Activated CD8-positive, alpha-beta memory T cell treated with anti-CD3 and anti-CD28 coated beads, Interleukin-2, amount 10 ng/mL, durations not matched to agents 7 days and 5 days (primary cell): ENCODE measurements at regions not wholly inside any gene's neighbourhood (a gene's known extent, or its start where the extent isn't known, plus 50 kb on each side); places are given as distances from the start of the nearest gene placed in this dataset.
"Not testable (repeated sequence)": the region's sequence is repeated elsewhere in the genome, so short reads cannot be mapped to it uniquely, and the experiment has no call there.

Experiments
- ATAC-seq: fragments of 150-1000 bp; cut with Tn5 transposase; one replicate; pipeline ENCODE4 v1.10.0; 2021; ENCODE audit warnings: moderate library complexity
- CTCF ChIA-PET: fragments of 350-600 bp; sonication (Branson Sonifier 250); formaldehyde crosslinking; loops from one replicate; lab custom pipeline; 2021; ENCODE audit warnings: antibody characterized with exemption; lab: Charles Lee
- DNase-seq: peaks from one replicate; pipeline ENCODE4 v3.0.0-alpha.2; 2020
- H3K27ac Mint-ChIP-seq: one replicate; pipeline ENCODE4 v1.8.0; 2021; ENCODE audit warnings: mild to moderate bottlenecking, mixed read lengths
- H3K27me3 Mint-ChIP-seq: one replicate; pipeline ENCODE4 v1.8.0; 2021; ENCODE audit warnings: mixed read lengths
- H3K36me3 Mint-ChIP-seq: one replicate; pipeline ENCODE4 v1.8.0; 2021; ENCODE audit warnings: mild to moderate bottlenecking, mixed read lengths
- H3K4me1 Mint-ChIP-seq: one replicate; pipeline ENCODE4 v1.8.0; 2021; ENCODE audit warnings: mixed read lengths
- H3K4me3 Mint-ChIP-seq: one replicate; pipeline ENCODE4 v1.8.0; 2021; ENCODE audit warnings: mild to moderate bottlenecking, moderate library complexity, mixed read lengths
- H3K9me3 Mint-ChIP-seq: one replicate; pipeline ENCODE4 v1.8.0; 2022; ENCODE audit warnings: low read depth, mixed read lengths

DNA sequence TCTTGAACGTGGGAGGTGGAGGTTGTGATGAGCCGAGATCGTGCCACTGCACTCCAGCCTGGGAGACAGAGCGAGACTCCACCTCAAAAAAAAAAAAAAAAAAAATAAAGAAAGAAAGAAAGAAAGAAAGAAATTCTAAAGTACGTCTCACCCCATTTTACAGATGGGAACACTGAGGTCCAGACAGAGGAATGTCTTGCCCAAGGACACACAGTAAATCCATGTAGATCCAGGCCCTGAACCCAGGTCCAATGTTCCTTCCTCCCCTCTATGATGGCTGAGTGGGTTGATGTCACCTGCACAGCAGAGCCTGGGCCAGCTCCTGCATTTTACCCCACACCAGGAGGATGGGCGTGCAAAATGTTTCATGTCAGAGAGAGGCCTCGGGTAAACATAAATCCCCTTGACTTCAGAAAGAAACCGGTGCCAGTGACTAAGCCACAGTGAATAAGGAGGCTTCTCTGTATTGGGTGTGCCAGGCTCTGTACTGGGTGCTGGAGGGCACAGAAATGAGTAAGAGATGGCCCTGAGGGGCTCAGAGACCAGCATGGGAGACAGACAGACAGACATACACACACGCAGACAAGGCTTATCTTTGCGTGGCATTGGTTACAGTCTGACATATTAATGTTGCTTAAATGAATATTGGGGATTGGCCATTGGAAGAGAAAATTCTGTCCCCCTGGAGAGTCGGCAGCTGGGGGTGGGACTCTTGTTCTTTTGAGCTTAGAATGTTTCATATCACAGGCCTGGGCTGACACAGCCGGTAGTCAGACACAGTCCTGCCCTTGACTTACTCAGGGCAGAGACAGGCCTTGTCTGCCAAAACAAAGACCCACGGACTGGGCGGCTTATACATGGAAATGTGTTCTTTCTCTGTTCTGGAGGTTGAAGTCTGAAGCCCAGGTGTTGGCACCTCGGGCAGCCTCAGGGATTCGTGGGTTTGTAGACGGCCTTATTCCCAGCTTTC is 105.4 kb downstream of the MIAT start:
- H3K36me3 Mint-ChIP-seq = peaks cover 4% of the 10 kb centered on the region
- DNase-seq (no peak), ATAC-seq (no peak)
- H3K27ac Mint-ChIP-seq = no peak overlapping the region
- H3K4me3 Mint-ChIP-seq = no peak overlapping the region
- peaks cover 15% of the 10 kb centered on the region for H3K4me1 Mint-ChIP-seq
- no peaks in the 10 kb centered on the region for H3K27me3 Mint-ChIP-seq
- CTCF ChIA-PET = no interaction called here
- H3K9me3 Mint-ChIP-seq = peaks cover 2% of the 10 kb centered on the region

DNA sequence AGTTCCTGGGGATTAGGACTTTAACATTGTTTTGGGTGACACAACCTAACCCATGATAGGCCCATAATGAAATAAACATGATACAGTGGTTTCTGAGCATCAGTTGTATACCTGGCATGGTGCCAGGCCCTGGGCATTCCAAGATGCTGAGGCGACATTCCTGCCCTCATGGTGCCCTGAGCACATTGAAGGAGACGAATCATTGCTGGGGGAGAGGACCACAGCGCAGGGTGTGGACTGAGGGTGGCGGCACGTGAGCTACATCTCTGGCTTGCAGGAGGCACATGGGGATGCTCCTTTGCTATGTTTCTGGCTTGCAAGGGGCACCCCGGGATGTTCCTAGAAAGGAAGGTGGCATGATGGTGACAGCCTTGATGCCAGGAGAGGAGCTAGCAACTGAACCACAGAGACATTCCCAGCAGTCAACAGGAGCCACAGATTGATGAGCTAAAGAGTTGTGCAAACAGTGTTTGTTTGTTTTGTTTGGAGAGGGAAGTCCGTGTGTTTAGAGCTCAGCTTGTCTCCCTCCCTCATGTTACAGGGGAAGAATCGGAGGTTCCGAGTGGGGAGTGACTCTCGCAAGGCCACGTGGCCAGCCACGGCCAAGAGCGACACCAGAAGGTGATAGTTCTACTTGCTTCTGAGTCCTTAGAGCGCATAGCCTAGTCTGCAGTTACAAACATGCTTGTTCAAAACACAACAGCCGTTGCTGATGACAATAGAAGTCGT is 106.4 kb downstream of the MIAT start:
- H3K9me3 Mint-ChIP-seq = peaks cover 2% of the 10 kb centered on the region
- no peak for DNase-seq
- no peak overlapping the region for H3K4me3 Mint-ChIP-seq
- peaks cover 4% of the 10 kb centered on the region for H3K36me3 Mint-ChIP-seq
- peaks cover 15% of the 10 kb centered on the region for H3K4me1 Mint-ChIP-seq
- no peaks in the 10 kb centered on the region for H3K27me3 Mint-ChIP-seq
- ATAC-seq = no peak
- CTCF ChIA-PET = no interaction called here
- no peak overlapping the region for H3K27ac Mint-ChIP-seq

DNA sequence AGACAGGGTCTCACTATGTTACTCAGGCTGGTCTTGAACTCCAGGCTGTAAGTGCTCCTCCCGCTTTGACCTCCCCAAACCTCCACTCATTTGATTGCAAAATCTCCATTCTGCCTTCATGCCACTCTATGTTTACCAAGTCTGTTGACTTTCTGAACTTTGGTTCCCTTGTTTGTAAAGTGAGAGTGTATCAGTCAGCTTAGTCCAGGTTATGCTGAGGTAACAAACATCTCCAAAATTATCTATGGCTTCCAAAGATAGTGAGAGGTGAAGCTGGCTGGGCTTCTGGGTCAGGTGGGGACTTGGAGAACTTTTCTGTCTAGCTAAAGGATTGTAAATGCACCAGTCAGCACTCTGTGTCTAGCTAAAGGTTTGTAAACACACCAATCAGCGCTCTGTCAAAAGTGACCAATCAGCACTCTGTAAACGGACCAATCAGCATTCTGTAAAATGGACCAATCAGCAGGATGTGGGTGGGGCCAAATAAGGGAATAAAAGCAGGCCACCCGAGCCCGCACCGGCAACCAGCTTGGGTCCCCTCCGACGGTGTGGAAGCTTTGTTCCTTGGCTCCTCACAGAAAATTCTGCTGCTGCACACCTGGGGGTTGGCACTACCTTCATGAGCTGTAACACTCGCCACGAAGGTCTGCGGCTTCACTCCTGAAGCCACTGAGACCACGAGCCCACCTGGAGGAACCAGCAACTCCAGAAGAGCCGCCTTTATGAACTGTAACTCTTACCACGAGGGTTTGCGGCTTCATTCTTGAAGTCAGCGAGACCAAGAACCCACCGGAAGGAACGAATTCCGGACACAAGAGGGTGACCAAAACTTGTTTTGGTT is 109.3 kb downstream of the MIAT start:
- Mint-ChIP-seq H3K36me3 (peaks cover 4% of the 10 kb centered on the region), H3K27me3 (no peaks in the 10 kb centered on the region), H3K27ac (no peak overlapping the region), H3K4me1 (peaks cover 15% of the 10 kb centered on the region), H3K9me3 (peaks cover 2% of the 10 kb centered on the region), H3K4me3 (no peak overlapping the region)
- CTCF ChIA-PET = interaction anchor here (0.7 kb wide), 1 partner anchor 10 kb away, joined by 3 read pairs; no protein-coding TSS in a partner anchor
- DNase-seq (peak; percentile 58), ATAC-seq (peak; percentile 6)

DNA sequence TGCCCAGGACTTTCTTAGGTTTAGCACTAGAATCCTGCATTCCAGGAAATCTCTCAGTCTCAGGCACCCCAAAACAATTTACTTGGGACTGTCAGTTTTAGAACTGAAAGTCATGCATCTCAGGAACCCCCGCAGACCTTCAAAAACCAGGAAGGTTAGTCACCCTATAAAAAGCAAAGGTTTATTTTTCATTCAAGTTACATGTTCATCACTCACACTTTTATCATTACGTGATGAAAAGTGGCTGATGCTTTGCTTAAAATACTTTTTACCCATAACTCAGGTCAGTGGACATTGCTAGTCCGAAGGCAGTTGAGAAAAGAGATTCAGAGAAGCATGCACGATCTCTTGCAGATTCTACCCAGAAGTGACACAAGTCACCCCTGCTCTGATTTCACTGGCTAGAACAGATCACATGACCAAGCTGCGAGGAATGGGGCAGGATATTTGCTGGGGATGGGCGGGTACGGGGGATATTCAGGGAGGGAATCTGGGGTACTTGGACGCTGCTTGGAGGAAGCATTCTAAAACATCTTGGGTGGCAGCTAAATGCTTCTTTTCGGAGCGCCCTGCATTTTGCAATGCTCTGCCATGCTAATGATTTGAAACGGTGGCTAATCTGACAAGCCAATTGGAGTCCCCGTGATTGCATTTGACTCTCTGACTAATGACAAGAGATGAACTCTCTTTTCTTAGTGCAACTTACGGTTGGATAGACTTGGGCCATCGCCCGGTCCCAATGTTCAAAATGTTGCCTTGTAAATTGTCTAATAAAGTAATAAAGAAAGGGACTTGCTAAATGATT is 110.2 kb downstream of the MIAT start:
- Mint-ChIP-seq H3K4me3 (no peak overlapping the region), H3K27me3 (no peaks in the 10 kb centered on the region), H3K4me1 (peaks cover 15% of the 10 kb centered on the region), H3K27ac (no peak overlapping the region), H3K9me3 (peaks cover 2% of the 10 kb centered on the region), H3K36me3 (peaks cover 4% of the 10 kb centered on the region)
- DNase-seq (no peak), ATAC-seq (no peak)
- CTCF ChIA-PET = no interaction called here

DNA sequence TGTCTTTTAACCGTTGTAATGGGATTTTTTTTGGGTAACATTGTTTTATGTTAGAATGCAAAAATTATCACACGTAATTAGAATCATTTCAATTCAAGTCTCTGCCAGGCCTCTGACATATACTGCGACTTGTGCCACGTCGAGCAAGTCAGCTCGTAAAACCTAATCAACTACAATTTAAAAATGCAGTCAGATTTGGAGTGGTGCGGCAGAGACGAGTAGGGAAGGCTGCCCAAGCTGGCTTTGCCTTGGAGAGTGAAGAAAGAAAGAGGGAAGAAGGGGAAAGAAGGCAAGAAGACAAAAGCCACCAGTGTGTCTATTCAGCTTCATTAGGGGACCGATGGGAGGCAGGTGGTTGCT is 110.7 kb downstream of the MIAT start:
- Mint-ChIP-seq H3K27me3 (no peaks in the 10 kb centered on the region), H3K27ac (no peak overlapping the region), H3K9me3 (peaks cover 2% of the 10 kb centered on the region), H3K4me1 (peaks cover 15% of the 10 kb centered on the region), H3K36me3 (peaks cover 4% of the 10 kb centered on the region), H3K4me3 (no peak overlapping the region)
- CTCF ChIA-PET = no interaction called here
- no peak for DNase-seq
- no peak for ATAC-seq

DNA sequence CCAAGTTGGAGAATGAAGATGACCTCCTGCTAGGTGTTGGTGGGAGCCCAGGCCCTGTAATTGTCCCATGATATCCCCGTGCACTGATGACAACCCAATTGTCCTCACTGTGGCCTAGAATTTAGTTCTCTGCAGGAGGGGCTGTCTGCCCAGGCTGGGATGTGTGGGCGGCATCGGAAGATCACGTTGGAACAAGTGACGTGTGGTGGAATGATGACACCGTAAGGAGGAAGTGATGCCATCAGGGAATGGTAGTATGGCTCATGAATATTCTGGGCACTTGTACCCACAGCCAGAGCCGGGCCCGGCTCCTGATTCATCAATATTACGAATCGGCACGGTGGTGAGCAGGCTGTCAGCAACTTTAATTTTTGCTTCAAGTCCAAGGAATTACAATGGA is 111.6 kb downstream of the MIAT start:
- no peak for ATAC-seq
- CTCF ChIA-PET = interaction anchor here (1.6 kb wide), 1 partner anchor 16 kb away, joined by 3 read pairs; no protein-coding TSS in a partner anchor
- H3K27ac Mint-ChIP-seq = no peak overlapping the region

DNA sequence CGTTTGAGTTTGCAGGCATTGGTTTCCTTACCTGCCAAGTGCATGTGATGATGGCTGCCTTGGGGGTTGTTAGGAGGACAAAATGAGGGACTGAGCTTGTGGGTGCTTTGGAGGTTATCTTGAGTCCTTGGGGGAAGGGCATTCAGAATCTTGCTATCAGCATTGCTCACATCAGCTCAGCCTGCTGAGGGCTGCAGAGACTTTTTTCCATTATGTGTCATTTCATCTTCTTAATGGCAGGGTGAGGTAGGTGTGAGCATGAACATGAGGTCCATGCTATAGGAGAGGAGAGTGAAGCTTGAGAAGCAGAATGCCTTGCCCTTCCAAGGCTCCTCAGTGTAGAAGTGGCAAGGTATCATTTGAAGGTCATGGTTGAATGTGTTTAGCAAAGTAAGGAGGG is 112.3 kb downstream of the MIAT start:
- Mint-ChIP-seq H3K36me3 (peaks cover 4% of the 10 kb centered on the region), H3K27ac (no peak overlapping the region)
- CTCF ChIA-PET = interaction anchor here (1.6 kb wide), 1 partner anchor 15 kb away, joined by 3 read pairs; no protein-coding TSS in a partner anchor

More for the DNA sequence above, 111.6 kb downstream of the MIAT start:
- Mint-ChIP-seq H3K27me3 (no peaks in the 10 kb centered on the region), H3K36me3 (peaks cover 4% of the 10 kb centered on the region), H3K4me1 (peaks cover 15% of the 10 kb centered on the region), H3K4me3 (no peak overlapping the region), H3K9me3 (peaks cover 2% of the 10 kb centered on the region)
- DNase-seq = no peak

DNA sequence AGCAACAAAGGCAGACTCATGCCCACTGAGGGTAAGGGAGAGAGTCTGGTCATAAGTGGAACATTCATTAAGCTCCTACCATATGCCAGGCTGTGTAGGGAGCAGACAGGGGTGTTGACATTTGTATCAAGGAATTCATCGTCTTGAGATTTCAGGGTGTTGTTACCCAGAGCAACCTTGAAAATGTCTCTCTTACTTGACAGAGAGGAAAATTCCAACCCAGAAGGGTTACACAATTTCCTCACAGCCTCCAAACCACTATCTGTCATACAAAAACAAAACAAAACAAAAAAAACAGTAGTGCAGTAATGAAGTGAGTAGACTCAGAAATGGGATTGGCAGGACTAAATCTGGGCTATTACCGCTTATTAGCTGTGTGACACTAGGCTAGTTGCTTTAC is 113.2 kb downstream of the MIAT start:
- H3K9me3 Mint-ChIP-seq = peaks cover 2% of the 10 kb centered on the region
- no peak overlapping the region for H3K4me3 Mint-ChIP-seq
- ATAC-seq (no peak), DNase-seq (no peak)
- CTCF ChIA-PET = no interaction called here
- no peaks in the 10 kb centered on the region for H3K27me3 Mint-ChIP-seq
- peaks cover 4% of the 10 kb centered on the region for H3K36me3 Mint-ChIP-seq
- H3K27ac Mint-ChIP-seq = no peak overlapping the region
- peaks cover 15% of the 10 kb centered on the region for H3K4me1 Mint-ChIP-seq

More for the DNA sequence above, 112.3 kb downstream of the MIAT start:
- Mint-ChIP-seq H3K4me3 (no peak overlapping the region), H3K9me3 (peaks cover 2% of the 10 kb centered on the region), H3K27me3 (no peaks in the 10 kb centered on the region), H3K4me1 (peaks cover 15% of the 10 kb centered on the region)
- DNase-seq (no peak), ATAC-seq (no peak)

DNA sequence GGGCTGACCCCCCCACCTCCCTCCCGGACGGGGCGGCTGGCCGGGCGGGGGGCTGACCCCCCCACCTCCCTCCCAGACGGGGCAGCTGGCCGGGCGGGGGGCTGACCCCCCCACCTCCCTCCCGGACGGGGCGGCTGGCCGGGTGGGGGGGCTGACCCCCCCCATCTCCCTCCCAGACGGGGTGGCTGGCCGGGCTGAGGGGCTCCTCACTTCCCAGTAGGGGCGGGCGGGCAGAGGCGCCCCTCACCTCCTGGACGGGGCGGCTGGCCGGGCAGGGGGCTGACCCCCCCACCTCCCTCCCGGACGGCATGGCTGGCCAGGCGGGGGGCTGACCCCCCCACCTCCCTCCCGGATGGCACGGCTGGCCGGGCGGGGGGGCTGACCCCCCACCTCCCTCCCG is 115.7 kb downstream of the MIAT start:
- not testable (repeated sequence) for H3K36me3 Mint-ChIP-seq, H3K9me3 Mint-ChIP-seq

DNA sequence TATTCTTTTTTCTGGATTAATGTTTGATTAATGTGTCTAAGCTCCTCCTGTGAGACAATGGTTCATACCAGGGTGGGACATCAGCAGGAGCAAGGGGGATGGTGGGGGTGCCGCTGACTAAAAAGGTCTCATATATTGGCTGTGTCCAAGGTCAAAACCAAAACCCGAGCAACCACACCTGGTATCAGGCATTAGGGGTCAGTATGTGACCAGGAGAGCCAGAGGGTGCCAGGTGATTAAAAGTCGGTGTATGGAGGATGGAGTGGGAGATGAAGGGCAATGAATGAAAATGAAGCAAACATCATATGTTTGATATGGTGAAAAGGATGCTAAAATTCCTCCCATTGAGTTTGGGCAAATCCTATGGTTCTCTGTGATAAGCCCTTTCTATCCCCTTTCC is 118.0 kb downstream of the MIAT start:
- Mint-ChIP-seq H3K4me3 (no peak overlapping the region), H3K9me3 (no peaks in the 10 kb centered on the region), H3K27me3 (no peaks in the 10 kb centered on the region), H3K27ac (no peak overlapping the region), H3K4me1 (no peaks in the 10 kb centered on the region), H3K36me3 (peaks cover 3% of the 10 kb centered on the region)
- CTCF ChIA-PET = no interaction called here
- no peak for DNase-seq
- no peak for ATAC-seq

More for the DNA sequence above, 115.7 kb downstream of the MIAT start:
- H3K27ac Mint-ChIP-seq, DNase-seq, CTCF ChIA-PET, ATAC-seq, H3K4me1 Mint-ChIP-seq, H3K27me3 Mint-ChIP-seq, H3K4me3 Mint-ChIP-seq: not testable (repeated sequence)

DNA sequence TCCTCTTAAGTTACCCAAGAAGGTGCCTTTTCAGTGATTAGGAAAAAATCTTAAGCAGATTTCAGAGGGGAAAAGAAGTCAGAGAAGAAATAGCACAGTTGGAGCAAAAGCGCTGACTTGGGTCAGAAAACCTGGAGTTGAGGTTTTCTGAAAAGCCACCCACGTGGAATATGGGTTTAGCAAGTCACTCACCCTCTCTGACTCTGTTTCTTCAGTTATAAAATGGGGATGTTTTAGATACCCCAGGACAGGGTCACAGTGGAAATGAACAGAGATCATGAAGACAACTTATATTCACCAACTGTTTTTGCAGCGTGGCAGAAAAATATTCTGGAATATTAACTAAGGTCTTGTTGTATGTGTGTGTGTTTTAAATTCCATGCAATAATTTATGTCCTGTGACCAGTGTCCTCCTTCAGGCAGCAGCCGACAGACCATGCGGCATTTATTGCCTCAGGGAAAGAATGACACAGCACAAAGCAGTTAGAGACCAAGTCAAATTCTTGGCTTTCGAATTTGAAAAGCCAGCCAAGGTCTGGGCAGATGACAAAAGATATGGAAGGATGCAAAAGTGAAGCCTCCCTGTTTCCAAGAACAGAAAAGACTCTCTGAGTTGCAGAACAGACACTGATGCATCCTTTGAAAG is 119.9 kb downstream of the MIAT start:
- Mint-ChIP-seq H3K36me3 (peaks cover 3% of the 10 kb centered on the region), H3K27me3 (no peaks in the 10 kb centered on the region), H3K9me3 (no peaks in the 10 kb centered on the region), H3K4me1 (no peaks in the 10 kb centered on the region), H3K4me3 (no peak overlapping the region), H3K27ac (no peak overlapping the region)
- no peak for ATAC-seq
- no peak for DNase-seq
- CTCF ChIA-PET = no interaction called here

DNA sequence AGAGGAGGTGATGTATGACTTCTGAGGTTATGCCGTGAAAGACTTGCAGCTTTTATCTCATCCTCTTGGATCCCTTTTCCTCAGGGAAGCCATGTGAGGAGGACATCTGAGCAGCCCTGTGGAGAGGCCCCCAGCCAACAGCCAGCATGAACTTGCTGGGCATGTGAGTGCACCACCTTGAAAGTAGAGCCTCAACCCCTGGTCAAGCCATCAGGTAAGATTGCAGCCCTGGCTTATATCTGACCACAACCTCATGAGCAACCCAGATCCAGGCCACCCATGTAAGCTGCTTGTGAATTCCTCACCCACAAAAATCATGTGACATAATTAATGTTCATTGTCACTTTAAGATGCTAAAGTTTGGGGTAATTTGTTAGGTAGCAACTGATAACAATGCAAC is 121.0 kb downstream of the MIAT start:
- Mint-ChIP-seq H3K27ac (no peak overlapping the region), H3K4me3 (no peak overlapping the region), H3K27me3 (no peaks in the 10 kb centered on the region), H3K4me1 (no peaks in the 10 kb centered on the region), H3K9me3 (no peaks in the 10 kb centered on the region), H3K36me3 (peaks cover 3% of the 10 kb centered on the region)
- CTCF ChIA-PET = interaction anchor here (0.7 kb wide), 1 partner anchor 22 kb away, joined by 3 read pairs; no protein-coding TSS in a partner anchor
- ATAC-seq = no peak
- DNase-seq = no peak
